HEK293 (cell line): ENCODE measurements at regions not wholly inside any gene's neighbourhood (a gene's known extent, or its start where the extent isn't known, plus 50 kb on each side); places are given as distances from the start of the nearest gene placed in this dataset.

ENCODE experiments used
- CTCF ChIA-PET: fragments of 350-600 bp; formaldehyde crosslinking; extraction: SDS; loops from one replicate; lab custom pipeline; 2021; ENCODE audit warnings: antibody characterized with exemption; lab: Yijun Ruan, JAX
- POLR2A ChIA-PET: fragments of 300-600 bp; formaldehyde crosslinking; extraction: SDS; loops from one replicate; lab custom pipeline; 2020; ENCODE audit warnings: antibody characterized with exemption, inconsistent platforms; lab: Yijun Ruan, JAX
- H3K27ac ChIP-seq: fragments of 200-500 bp; sonication (Bioruptor generic); 2 replicates; pipeline ENCODE4 v1.5.1; 2014; ENCODE audit warnings: low read depth, low read length, control low read depth, inconsistent platforms; ENCODE audit errors: extremely low read depth
- H3K36me3 ChIP-seq, 2 experiments: fragments of 200-500 bp in 1 of 2; sonication (Bioruptor generic) in 1 of 2; 1 replicate in 1 of 2; 2 replicates in 1 of 2; pipeline ENCODE4 v1.5.1; 2014 to 2017; ENCODE audit warnings: inconsistent platforms in 2 of 2, low read length in 2 of 2; ENCODE audit not compliant: control insufficient read depth in 2 of 2, insufficient read depth in 1 of 2
- H3K4me1 ChIP-seq: fragments of 200-500 bp; sonication (Bioruptor generic); 2 replicates; pipeline ENCODE4 v1.5.1; 2014; ENCODE audit warnings: mild to moderate bottlenecking, low read length, inconsistent platforms; ENCODE audit not compliant: control insufficient read depth, insufficient read depth
- H3K4me3 ChIP-seq: 2 replicates; pipeline ENCODE4 v1.5.1; 2011; ENCODE audit warnings: low read depth, mild to moderate bottlenecking, control low read depth, low read length, moderate library complexity
- H3K9me3 ChIP-seq: fragments of 200-500 bp; sonication (Bioruptor generic); 2 replicates; pipeline ENCODE4 v1.5.1; 2014; ENCODE audit warnings: low read depth, low read length, inconsistent platforms; ENCODE audit not compliant: control insufficient read depth, insufficient read depth
- HOXC10 ChIP-seq: sonication (generic); formaldehyde crosslinking; IDR thresholded peaks from 2 replicates; pipeline ENCODE4 v1.8.1; 2023; ENCODE audit warnings: mild to moderate bottlenecking, missing genetic modification reagents
- OSR2 ChIP-seq: fragments of 450-650 bp; formaldehyde crosslinking; IDR thresholded peaks from 2 replicates; pipeline ENCODE4 v1.5.1; 2016; ENCODE audit warnings: missing biosample characterization, missing genetic modification characterization
- RBAK ChIP-seq: fragments of 450-650 bp; formaldehyde crosslinking; IDR thresholded peaks from 2 replicates; pipeline ENCODE4 v1.5.1; 2016; ENCODE audit warnings: missing biosample characterization, missing genetic modification characterization
- REST ChIP-seq: fragments of 450-650 bp; formaldehyde crosslinking; IDR thresholded peaks from 2 replicates; pipeline ENCODE4 v1.5.1; 2016; ENCODE audit warnings: missing biosample characterization, missing genetic modification characterization
- SCRT1 ChIP-seq: fragments of 450-650 bp; formaldehyde crosslinking; IDR thresholded peaks from 2 replicates; pipeline ENCODE4 v1.5.1; 2016; ENCODE audit warnings: missing biosample characterization, missing genetic modification characterization, borderline replicate concordance
- ZBTB20 ChIP-seq: fragments of 450-650 bp; formaldehyde crosslinking; IDR thresholded peaks from 2 replicates; pipeline ENCODE4 v1.5.1; 2016; ENCODE audit warnings: missing biosample characterization, missing genetic modification characterization
- ZBTB26 ChIP-seq: fragments of 450-650 bp; formaldehyde crosslinking; optimal IDR thresholded peaks from 2 replicates; pipeline ENCODE3; 2016; ENCODE audit warnings: missing biosample characterization, mild to moderate bottlenecking, missing genetic modification characterization
- ZBTB48 ChIP-seq: fragments of 450-650 bp; formaldehyde crosslinking; IDR thresholded peaks from 2 replicates; pipeline ENCODE4 v1.5.1; 2016; ENCODE audit warnings: missing biosample characterization, missing genetic modification characterization
- ZNF175 ChIP-seq: fragments of 450-650 bp; formaldehyde crosslinking; IDR thresholded peaks from 2 replicates; pipeline ENCODE4 v1.5.1; 2016; ENCODE audit warnings: missing biosample characterization, missing genetic modification characterization
- ZNF341 ChIP-seq: fragments of 450-650 bp; formaldehyde crosslinking; IDR thresholded peaks from 2 replicates; pipeline ENCODE4; 2016; ENCODE audit warnings: low read depth, missing biosample characterization, missing genetic modification characterization
- ZNF404 ChIP-seq: fragments of 450-650 bp; formaldehyde crosslinking; IDR thresholded peaks from 2 replicates; pipeline ENCODE4 v1.5.1; 2017; ENCODE audit warnings: missing biosample characterization, missing genetic modification characterization
- ZNF560 ChIP-seq: fragments of 450-650 bp; formaldehyde crosslinking; IDR thresholded peaks from 2 replicates; pipeline ENCODE4 v1.5.1; 2017; ENCODE audit warnings: missing biosample characterization, missing genetic modification characterization, borderline replicate concordance
- ZNF76 ChIP-seq: fragments of 450-650 bp; formaldehyde crosslinking; IDR thresholded peaks from 2 replicates; pipeline ENCODE4; 2016; ENCODE audit warnings: low read depth, missing biosample characterization, missing genetic modification characterization, borderline replicate concordance
- ZNF768 ChIP-seq: fragments of 450-650 bp; formaldehyde crosslinking; IDR thresholded peaks from 2 replicates; pipeline ENCODE4 v1.5.1; 2018; ENCODE audit warnings: missing biosample characterization, mild to moderate bottlenecking, missing genetic modification characterization
- TF ChIP-seq, protein P1 (sequence below): fragments of 450-650 bp; formaldehyde crosslinking; IDR thresholded peaks from 2 replicates; pipeline ENCODE4 v1.5.1; 2016; ENCODE audit warnings: missing biosample characterization, missing genetic modification characterization, borderline replicate concordance
- TF ChIP-seq, protein P2 (sequence below): fragments of 450-650 bp; formaldehyde crosslinking; IDR thresholded peaks from 2 replicates; pipeline ENCODE4 v1.5.1; 2016; ENCODE audit warnings: missing biosample characterization, missing genetic modification characterization
- TF ChIP-seq, protein P3 (sequence below): fragments of 450-650 bp; formaldehyde crosslinking; IDR thresholded peaks from 2 replicates; pipeline ENCODE4 v1.5.1; 2016; ENCODE audit warnings: missing biosample characterization, missing genetic modification characterization
- TF ChIP-seq, protein P4 (sequence below): fragments of 450-650 bp; formaldehyde crosslinking; IDR thresholded peaks from 2 replicates; pipeline ENCODE4 v1.5.1; 2016; ENCODE audit warnings: missing biosample characterization, missing genetic modification characterization

GRCh38 chr1:69123486-69123885 is 444.2 kb upstream of the LRRC7 start (continued):
- TF ChIP-seq ZNF341 (tag by site-specific recombination), result no peak
- TF ChIP-seq ZNF175 (tag by site-specific recombination), result no peak
- TF ChIP-seq, all 188 proteins: peak for 0

DNA sequence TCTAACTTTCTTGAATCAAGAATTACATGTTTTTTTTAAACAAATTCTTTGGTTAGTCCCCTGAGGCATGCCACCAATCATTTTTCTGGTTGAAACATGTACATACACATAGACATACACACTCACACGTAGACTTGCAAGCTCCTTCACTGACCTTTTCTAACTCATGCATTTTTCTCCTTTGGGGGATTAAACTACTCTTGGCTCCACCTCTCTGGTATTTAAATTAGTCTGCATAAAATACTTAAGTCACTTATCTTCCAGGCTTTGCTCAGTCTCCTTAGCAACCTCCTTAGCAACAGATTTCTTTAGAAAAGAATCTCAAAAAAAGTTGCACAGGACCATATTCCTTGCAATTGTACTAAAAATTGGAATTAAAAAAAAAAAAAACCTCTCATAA is 440.9 kb upstream of the LRRC7 start:
- ChIA-PET CTCF (no interaction called here), POLR2A (no interaction called here)
- Histone ChIP-seq H3K9me3 (no peaks in the 10 kb centered on the region), H3K4me3 (no peak overlapping the region), H3K4me1 (no peaks in the 10 kb centered on the region), H3K27ac (no peak overlapping the region), H3K36me3 (no peaks in the 10 kb centered on the region)
- TF ChIP-seq HOXC10 (CRISPR knock-in tag), result no peak
- no peak for TF ChIP-seq ZNF560 (tag by site-specific recombination)
- no peak for TF ChIP-seq ZBTB48 (tag by site-specific recombination)
- no peak for TF ChIP-seq REST
- TF ChIP-seq ZBTB26 (tag by site-specific recombination), result no peak
- no peak for TF ChIP-seq ZNF76 (tag by site-specific recombination)
- TF ChIP-seq ZBTB20 (tag by site-specific recombination), result no peak
- TF ChIP-seq RBAK (tag by site-specific recombination), result no peak
- TF ChIP-seq, protein P1, sequence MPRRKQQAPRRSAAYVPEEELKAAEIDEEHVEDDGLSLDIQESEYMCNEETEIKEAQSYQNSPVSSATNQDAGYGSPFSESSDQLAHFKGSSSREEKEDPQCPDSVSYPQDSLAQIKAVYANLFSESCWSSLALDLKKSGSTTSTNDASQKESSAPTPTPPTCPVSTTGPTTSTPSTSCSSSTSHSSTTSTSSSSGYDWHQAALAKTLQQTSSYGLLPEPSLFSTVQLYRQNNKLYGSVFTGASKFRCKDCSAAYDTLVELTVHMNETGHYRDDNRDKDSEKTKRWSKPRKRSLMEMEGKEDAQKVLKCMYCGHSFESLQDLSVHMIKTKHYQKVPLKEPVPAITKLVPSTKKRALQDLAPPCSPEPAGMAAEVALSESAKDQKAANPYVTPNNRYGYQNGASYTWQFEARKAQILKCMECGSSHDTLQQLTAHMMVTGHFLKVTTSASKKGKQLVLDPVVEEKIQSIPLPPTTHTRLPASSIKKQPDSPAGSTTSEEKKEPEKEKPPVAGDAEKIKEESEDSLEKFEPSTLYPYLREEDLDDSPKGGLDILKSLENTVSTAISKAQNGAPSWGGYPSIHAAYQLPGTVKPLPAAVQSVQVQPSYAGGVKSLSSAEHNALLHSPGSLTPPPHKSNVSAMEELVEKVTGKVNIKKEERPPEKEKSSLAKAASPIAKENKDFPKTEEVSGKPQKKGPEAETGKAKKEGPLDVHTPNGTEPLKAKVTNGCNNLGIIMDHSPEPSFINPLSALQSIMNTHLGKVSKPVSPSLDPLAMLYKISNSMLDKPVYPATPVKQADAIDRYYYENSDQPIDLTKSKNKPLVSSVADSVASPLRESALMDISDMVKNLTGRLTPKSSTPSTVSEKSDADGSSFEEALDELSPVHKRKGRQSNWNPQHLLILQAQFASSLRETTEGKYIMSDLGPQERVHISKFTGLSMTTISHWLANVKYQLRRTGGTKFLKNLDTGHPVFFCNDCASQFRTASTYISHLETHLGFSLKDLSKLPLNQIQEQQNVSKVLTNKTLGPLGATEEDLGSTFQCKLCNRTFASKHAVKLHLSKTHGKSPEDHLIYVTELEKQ, result no peak
- TF ChIP-seq, protein P2, sequence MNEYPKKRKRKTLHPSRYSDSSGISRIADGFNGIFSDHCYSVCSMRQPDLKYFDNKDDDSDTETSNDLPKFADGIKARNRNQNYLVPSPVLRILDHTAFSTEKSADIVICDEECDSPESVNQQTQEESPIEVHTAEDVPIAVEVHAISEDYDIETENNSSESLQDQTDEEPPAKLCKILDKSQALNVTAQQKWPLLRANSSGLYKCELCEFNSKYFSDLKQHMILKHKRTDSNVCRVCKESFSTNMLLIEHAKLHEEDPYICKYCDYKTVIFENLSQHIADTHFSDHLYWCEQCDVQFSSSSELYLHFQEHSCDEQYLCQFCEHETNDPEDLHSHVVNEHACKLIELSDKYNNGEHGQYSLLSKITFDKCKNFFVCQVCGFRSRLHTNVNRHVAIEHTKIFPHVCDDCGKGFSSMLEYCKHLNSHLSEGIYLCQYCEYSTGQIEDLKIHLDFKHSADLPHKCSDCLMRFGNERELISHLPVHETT (tag by site-specific recombination), result no peak
- no peak for TF ChIP-seq ZNF768

GRCh38 chr1:69128204-69128603 is 439.5 kb upstream of the LRRC7 start:
- Histone ChIP-seq H3K4me1 (no peaks in the 10 kb centered on the region), H3K27ac (no peak overlapping the region), H3K4me3 (no peak overlapping the region)
- POLR2A ChIA-PET, result no interaction called here
- TF ChIP-seq OSR2 (tag by site-specific recombination) (no peak), SCRT1 (tag by site-specific recombination) (no peak), ZNF404 (no peak)
- TF ChIP-seq, protein P3, sequence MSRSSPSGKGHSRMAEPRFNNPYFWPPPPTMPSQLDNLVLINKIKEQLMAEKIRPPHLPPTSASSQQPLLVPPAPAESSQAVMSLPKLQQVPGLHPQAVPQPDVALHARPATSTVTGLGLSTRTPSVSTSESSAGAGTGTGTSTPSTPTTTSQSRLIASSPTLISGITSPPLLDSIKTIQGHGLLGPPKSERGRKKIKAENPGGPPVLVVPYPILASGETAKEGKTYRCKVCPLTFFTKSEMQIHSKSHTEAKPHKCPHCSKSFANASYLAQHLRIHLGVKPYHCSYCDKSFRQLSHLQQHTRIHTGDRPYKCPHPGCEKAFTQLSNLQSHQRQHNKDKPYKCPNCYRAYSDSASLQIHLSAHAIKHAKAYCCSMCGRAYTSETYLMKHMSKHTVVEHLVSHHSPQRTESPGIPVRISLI, result no peak
- TF ChIP-seq, protein P4, sequence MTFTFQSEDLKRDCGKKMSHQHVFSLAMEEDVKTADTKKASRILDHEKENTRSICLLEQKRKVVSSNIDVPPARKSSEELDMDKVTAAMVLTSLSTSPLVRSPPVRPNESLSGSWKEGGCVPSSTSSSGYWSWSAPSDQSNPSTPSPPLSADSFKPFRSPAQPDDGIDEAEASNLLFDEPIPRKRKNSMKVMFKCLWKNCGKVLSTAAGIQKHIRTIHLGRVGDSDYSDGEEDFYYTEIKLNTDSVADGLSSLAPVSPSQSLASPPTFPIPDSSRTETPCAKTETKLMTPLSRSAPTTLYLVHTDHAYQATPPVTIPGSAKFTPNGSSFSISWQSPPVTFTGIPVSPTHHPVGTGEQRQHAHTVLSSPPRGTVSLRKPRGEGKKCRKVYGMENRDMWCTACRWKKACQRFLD (tag by site-specific recombination), result no peak
- TF ChIP-seq, all 188 proteins: peak for 0
- CTCF ChIA-PET, result no interaction called here
- H3K9me3 ChIP-seq, result no peaks in the 10 kb centered on the region
- no peaks in the 10 kb centered on the region for H3K36me3 ChIP-seq
